ENCODE measurements at regions not wholly inside any gene's neighbourhood (a gene's known extent, or its start where the extent isn't known, plus 50 kb on each side); places are given as distances from the start of the nearest gene placed in this dataset.

GRCh38 chr3:24033818-24034217 is 88.7 kb downstream of the NR1D2 start:
- H3K4me3 ChIP-seq (ENCODE audit: low read depth, low read length) = no peak overlapping the region
- TF ChIP-seq, protein P1, sequence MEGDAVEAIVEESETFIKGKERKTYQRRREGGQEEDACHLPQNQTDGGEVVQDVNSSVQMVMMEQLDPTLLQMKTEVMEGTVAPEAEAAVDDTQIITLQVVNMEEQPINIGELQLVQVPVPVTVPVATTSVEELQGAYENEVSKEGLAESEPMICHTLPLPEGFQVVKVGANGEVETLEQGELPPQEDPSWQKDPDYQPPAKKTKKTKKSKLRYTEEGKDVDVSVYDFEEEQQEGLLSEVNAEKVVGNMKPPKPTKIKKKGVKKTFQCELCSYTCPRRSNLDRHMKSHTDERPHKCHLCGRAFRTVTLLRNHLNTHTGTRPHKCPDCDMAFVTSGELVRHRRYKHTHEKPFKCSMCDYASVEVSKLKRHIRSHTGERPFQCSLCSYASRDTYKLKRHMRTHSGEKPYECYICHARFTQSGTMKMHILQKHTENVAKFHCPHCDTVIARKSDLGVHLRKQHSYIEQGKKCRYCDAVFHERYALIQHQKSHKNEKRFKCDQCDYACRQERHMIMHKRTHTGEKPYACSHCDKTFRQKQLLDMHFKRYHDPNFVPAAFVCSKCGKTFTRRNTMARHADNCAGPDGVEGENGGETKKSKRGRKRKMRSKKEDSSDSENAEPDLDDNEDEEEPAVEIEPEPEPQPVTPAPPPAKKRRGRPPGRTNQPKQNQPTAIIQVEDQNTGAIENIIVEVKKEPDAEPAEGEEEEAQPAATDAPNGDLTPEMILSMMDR (IDR thresholded peaks at IDR 0.05; ENCODE audit: low read depth, low read length, missing control alignments) = no peak
- DNase-seq (ENCODE audit: low read depth) = no peak
- in situ Hi-C loops (cut with HindIII; ENCODE audit: low sequenced_read_pairs) = no loop called here

DNA sequence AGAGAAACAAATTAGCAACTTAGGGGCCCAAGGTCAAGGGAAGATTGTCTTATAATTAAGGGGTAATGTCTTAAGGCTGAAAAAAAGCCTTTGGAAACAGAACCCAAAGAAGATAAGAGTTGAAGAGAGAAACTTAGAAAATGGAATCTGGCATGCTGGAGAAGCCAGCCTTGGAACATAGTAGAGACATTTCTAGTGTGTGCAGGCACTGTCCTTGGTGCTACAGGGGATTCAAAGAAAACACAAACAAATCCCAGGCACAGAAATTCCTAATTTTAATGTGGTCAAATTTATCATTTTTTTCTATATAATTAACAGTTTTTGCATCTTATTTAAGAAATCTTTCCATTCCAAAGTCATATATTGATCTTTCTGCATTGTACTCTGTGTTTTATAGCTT is 89.4 kb downstream of the NR1D2 start:
- in situ Hi-C loops (cut with HindIII; ENCODE audit: low sequenced_read_pairs) = no loop called here
- TF ChIP-seq, protein P1 (IDR thresholded peaks at IDR 0.05; ENCODE audit: low read depth, low read length, missing control alignments) = no peak
- H3K4me3 ChIP-seq (ENCODE audit: low read depth, low read length) = no peak overlapping the region
- DNase-seq (ENCODE audit: low read depth) = no peak

DNA sequence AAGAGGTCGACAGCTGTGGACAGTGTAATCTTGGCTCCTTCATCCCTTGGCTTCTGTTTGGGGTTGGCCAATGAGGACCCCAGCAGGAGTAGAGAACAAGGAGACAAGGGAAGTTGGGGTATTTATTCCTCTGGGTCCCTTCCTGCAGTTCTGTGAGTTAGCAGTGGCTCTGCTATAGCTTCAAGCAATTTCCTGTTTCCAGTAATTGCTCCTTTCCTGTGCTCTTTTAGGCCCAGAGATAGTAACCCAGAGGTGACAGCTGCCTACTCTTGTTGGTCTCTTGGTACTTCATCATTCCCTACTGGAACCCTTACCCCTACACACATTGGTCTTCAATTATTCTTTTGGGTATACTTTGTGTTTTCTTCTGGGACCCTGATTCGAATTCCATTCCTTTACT is 92.9 kb downstream of the NR1D2 start:
- DNase-seq (ENCODE audit: low read depth) = no peak
- TF ChIP-seq, protein P1 (IDR thresholded peaks at IDR 0.05; ENCODE audit: low read depth, low read length, missing control alignments) = no peak
- in situ Hi-C loops (cut with HindIII; ENCODE audit: low sequenced_read_pairs) = no loop called here
- no peak overlapping the region for H3K4me3 ChIP-seq (ENCODE audit: low read depth, low read length)

- H3K4me3 ChIP-seq (ENCODE audit: low read depth, low read length) = no peak overlapping the region
- DNase-seq (ENCODE audit: low read depth) = no peak
- in situ Hi-C loops (cut with HindIII; ENCODE audit: low sequenced_read_pairs) = no loop called here
- TF ChIP-seq, protein P1 (IDR thresholded peaks at IDR 0.05; ENCODE audit: low read depth, low read length, missing control alignments) = no peak
These were observed 95.2 kb downstream of the NR1D2 start for GRCh38 chr3:24040311-24040710.

- TF ChIP-seq, protein P1 (IDR thresholded peaks at IDR 0.05; ENCODE audit: low read depth, low read length, missing control alignments) = no peak
- in situ Hi-C loops (cut with HindIII; ENCODE audit: low sequenced_read_pairs) = no loop called here
- H3K4me3 ChIP-seq (ENCODE audit: low read depth, low read length) = no peak overlapping the region
- no peak for DNase-seq (ENCODE audit: low read depth)
These were observed 97.3 kb downstream of the NR1D2 start for GRCh38 chr3:24042174-24043059.

- H3K4me3 ChIP-seq (ENCODE audit: low read depth, low read length) = no peak overlapping the region
- no peak for DNase-seq (ENCODE audit: low read depth)
- TF ChIP-seq, protein P1 (IDR thresholded peaks at IDR 0.05; ENCODE audit: low read depth, low read length, missing control alignments) = no peak
- in situ Hi-C loops (cut with HindIII; ENCODE audit: low sequenced_read_pairs) = no loop called here
These were observed 98.1 kb downstream of the NR1D2 start for GRCh38 chr3:24043168-24043567.

Measured in astrocyte of the cerebellum (primary cell).